HG03378 (cell line): ENCODE measurements at regions not wholly inside any gene's neighbourhood (a gene's known extent, or its start where the extent isn't known, plus 50 kb on each side); places are given as distances from the start of the nearest gene placed in this dataset.
"Not testable (repeated sequence)": the region's sequence is repeated elsewhere in the genome, so short reads cannot be mapped to it uniquely, and the experiment has no call there.

Source experiments
- ATAC-seq: cut with Tn5 transposase; IDR thresholded peaks from one replicate; pipeline ENCODE4 v1.9.1; 2021; ENCODE audit warnings: mild to moderate bottlenecking, moderate library complexity; ENCODE audit not compliant: unreplicated experiment

- ATAC-seq = no peak
These were observed 1693.4 kb downstream of the NCAM2 start for GRCh38 chr21:22691658-22692057.

- no peak for ATAC-seq
These were observed 1705.3 kb downstream of the NCAM2 start for GRCh38 chr21:22703521-22703920.

GRCh38 chr21:22710721-22711120 lies 1712.5 kb downstream of the NCAM2 start:
- ATAC-seq = no peak

- ATAC-seq = no peak
These were observed 1713.4 kb downstream of the NCAM2 start for GRCh38 chr21:22711636-22712035.

- no peak for ATAC-seq
These were observed 1727.2 kb downstream of the NCAM2 start for GRCh38 chr21:22725436-22725835.

- no peak for ATAC-seq
These were observed 1729.9 kb downstream of the NCAM2 start for GRCh38 chr21:22728091-22728490.

GRCh38 chr21:22743085-22743484 lies 1744.9 kb downstream of the NCAM2 start:
- ATAC-seq = no peak

- no peak for ATAC-seq
These were observed 1756.5 kb downstream of the NCAM2 start for GRCh38 chr21:22754746-22755145.

- no peak for ATAC-seq
These were observed 1760.3 kb downstream of the NCAM2 start for GRCh38 chr21:22758478-22758877.

GRCh38 chr21:22762463-22762862 lies 1764.3 kb downstream of the NCAM2 start:
- no peak for ATAC-seq

GRCh38 chr21:22763442-22763841 lies 1765.2 kb downstream of the NCAM2 start:
- ATAC-seq = no peak

- no peak for ATAC-seq
These were observed 1766.0 kb downstream of the NCAM2 start for GRCh38 chr21:22764222-22764621.

- ATAC-seq = no peak
These were observed 1793.2 kb downstream of the NCAM2 start for GRCh38 chr21:22791376-22791775.

GRCh38 chr21:22791986-22792560 lies 1793.9 kb downstream of the NCAM2 start:
- ATAC-seq = peak; percentile 65

- no peak for ATAC-seq
These were observed 1796.9 kb downstream of the NCAM2 start for GRCh38 chr21:22795091-22795490.

GRCh38 chr21:22795644-22796043 lies 1797.4 kb downstream of the NCAM2 start:
- no peak for ATAC-seq

- no peak for ATAC-seq
These were observed 1797.9 kb downstream of the NCAM2 start for GRCh38 chr21:22796147-22796546.

GRCh38 chr21:22804151-22804550 lies 1805.9 kb downstream of the NCAM2 start:
- no peak for ATAC-seq

GRCh38 chr21:22806278-22806677 lies 1808.1 kb downstream of the NCAM2 start:
- no peak for ATAC-seq

- no peak for ATAC-seq
These were observed 1815.0 kb downstream of the NCAM2 start for GRCh38 chr21:22813201-22813600.

GRCh38 chr21:22818681-22819485 lies 1820.7 kb downstream of the NCAM2 start:
- not testable (repeated sequence) for ATAC-seq

- ATAC-seq = no peak
These were observed 1829.2 kb downstream of the NCAM2 start for GRCh38 chr21:22827422-22827821.

GRCh38 chr21:22842875-22843274 lies 1844.7 kb downstream of the NCAM2 start:
- ATAC-seq = no peak
